Neuron (in vitro differentiated cells): ENCODE measurements at regions not wholly inside any gene's neighbourhood (a gene's known extent, or its start where the extent isn't known, plus 50 kb on each side); places are given as distances from the start of the nearest gene placed in this dataset.

Experiments used
- H2AFZ ChIP-seq: one replicate; pipeline ENCODE4 v1.6.1; 2013; ENCODE audit warnings: low read depth, mild to moderate bottlenecking, inconsistent platforms, low read length, moderate library complexity
- H3K27me3 ChIP-seq: one replicate; pipeline ENCODE4 v1.6.1; 2013; ENCODE audit warnings: low read length; ENCODE audit not compliant: insufficient read depth
- H3K36me3 ChIP-seq: one replicate; pipeline ENCODE4 v1.6.1; 2013; ENCODE audit warnings: low read length; ENCODE audit not compliant: insufficient read depth
- H3K4me1 ChIP-seq: one replicate; pipeline ENCODE4 v1.6.1; 2013; ENCODE audit warnings: low read length; ENCODE audit not compliant: insufficient read depth
- H3K4me3 ChIP-seq: 2 replicates; pipeline ENCODE4 v1.5.1; 2013; ENCODE audit warnings: mild to moderate bottlenecking, low read length, moderate library complexity
- H3K9me3 ChIP-seq: one replicate; pipeline ENCODE4 v1.6.1; 2013; ENCODE audit warnings: low read length

- H3K9me3 ChIP-seq, result no peaks in the 10 kb centered on the region
- no peak overlapping the region for H2AFZ ChIP-seq
- no peaks in the 10 kb centered on the region for H3K27me3 ChIP-seq
- no peaks in the 10 kb centered on the region for H3K36me3 ChIP-seq
- H3K4me3 ChIP-seq, result no peak overlapping the region
- no peaks in the 10 kb centered on the region for H3K4me1 ChIP-seq
Observed at GRCh38 chr11:39712581-39712980, 1746.9 kb downstream of the LRRC4C start.

- Histone ChIP-seq H3K4me1 (no peaks in the 10 kb centered on the region), H2AFZ (no peak overlapping the region), H3K4me3 (no peak overlapping the region), H3K36me3 (no peaks in the 10 kb centered on the region), H3K27me3 (no peaks in the 10 kb centered on the region), H3K9me3 (no peaks in the 10 kb centered on the region)
Observed at GRCh38 chr11:39690856-39691255, 1768.6 kb downstream of the LRRC4C start.

- no peaks in the 10 kb centered on the region for H3K27me3 ChIP-seq
- H3K9me3 ChIP-seq, result peaks cover 3% of the 10 kb centered on the region
- no peaks in the 10 kb centered on the region for H3K36me3 ChIP-seq
- no peak overlapping the region for H3K4me3 ChIP-seq
- H2AFZ ChIP-seq, result no peak overlapping the region
- H3K4me1 ChIP-seq, result peaks cover 3% of the 10 kb centered on the region
Observed at GRCh38 chr11:39683951-39684554, 1775.4 kb downstream of the LRRC4C start.

GRCh38 chr11:39683288-39683950, 1776.0 kb downstream of the LRRC4C start:
- Histone ChIP-seq H2AFZ (no peak overlapping the region), H3K27me3 (no peaks in the 10 kb centered on the region), H3K4me3 (no peak overlapping the region), H3K9me3 (peaks cover 3% of the 10 kb centered on the region), H3K36me3 (no peaks in the 10 kb centered on the region), H3K4me1 (peaks cover 3% of the 10 kb centered on the region)

GRCh38 chr11:39681428-39681827, 1778.0 kb downstream of the LRRC4C start:
- Histone ChIP-seq H3K9me3 (peaks cover 3% of the 10 kb centered on the region), H3K4me3 (no peak overlapping the region), H2AFZ (no peak overlapping the region), H3K36me3 (no peaks in the 10 kb centered on the region), H3K27me3 (no peaks in the 10 kb centered on the region), H3K4me1 (peaks cover 3% of the 10 kb centered on the region)

GRCh38 chr11:39678996-39679395, 1780.5 kb downstream of the LRRC4C start:
- no peaks in the 10 kb centered on the region for H3K27me3 ChIP-seq
- no peak overlapping the region for H3K4me3 ChIP-seq
- peaks cover 6% of the 10 kb centered on the region for H3K4me1 ChIP-seq
- peaks cover 3% of the 10 kb centered on the region for H3K9me3 ChIP-seq
- H3K36me3 ChIP-seq, result no peaks in the 10 kb centered on the region
- H2AFZ ChIP-seq, result no peak overlapping the region

GRCh38 chr11:39675171-39675570, 1784.3 kb downstream of the LRRC4C start:
- H3K36me3 ChIP-seq, result no peaks in the 10 kb centered on the region
- H3K9me3 ChIP-seq, result peaks cover 3% of the 10 kb centered on the region
- H2AFZ ChIP-seq, result no peak overlapping the region

GRCh38 chr11:39674761-39675160, 1784.7 kb downstream of the LRRC4C start:
- H3K4me1 ChIP-seq, result peaks cover 3% of the 10 kb centered on the region
- H3K4me3 ChIP-seq, result no peak overlapping the region
- H3K9me3 ChIP-seq, result peaks cover 1% of the 10 kb centered on the region
- H2AFZ ChIP-seq, result no peak overlapping the region
- H3K27me3 ChIP-seq, result no peaks in the 10 kb centered on the region
- no peaks in the 10 kb centered on the region for H3K36me3 ChIP-seq

More at GRCh38 chr11:39675171-39675570, 1784.3 kb downstream of the LRRC4C start:
- H3K4me3 ChIP-seq, result no peak overlapping the region
- H3K27me3 ChIP-seq, result no peaks in the 10 kb centered on the region
- peaks cover 3% of the 10 kb centered on the region for H3K4me1 ChIP-seq

GRCh38 chr11:39674024-39674423, 1785.4 kb downstream of the LRRC4C start:
- Histone ChIP-seq H3K9me3 (no peaks in the 10 kb centered on the region), H3K4me3 (no peak overlapping the region)

GRCh38 chr11:39668640-39669039, 1790.8 kb downstream of the LRRC4C start:
- no peak overlapping the region for H2AFZ ChIP-seq
- H3K4me1 ChIP-seq, result peaks cover 6% of the 10 kb centered on the region
- no peaks in the 10 kb centered on the region for H3K27me3 ChIP-seq
- H3K4me3 ChIP-seq, result no peak overlapping the region
- no peaks in the 10 kb centered on the region for H3K36me3 ChIP-seq
- H3K9me3 ChIP-seq, result peaks cover 3% of the 10 kb centered on the region

More at GRCh38 chr11:39674024-39674423, 1785.4 kb downstream of the LRRC4C start:
- Histone ChIP-seq H3K27me3 (no peaks in the 10 kb centered on the region), H2AFZ (no peak overlapping the region), H3K36me3 (no peaks in the 10 kb centered on the region), H3K4me1 (peaks cover 3% of the 10 kb centered on the region)

GRCh38 chr11:39664023-39664422, 1795.4 kb downstream of the LRRC4C start:
- no peaks in the 10 kb centered on the region for H3K36me3 ChIP-seq
- no peak overlapping the region for H3K4me3 ChIP-seq
- H2AFZ ChIP-seq, result no peak overlapping the region
- peaks cover 3% of the 10 kb centered on the region for H3K9me3 ChIP-seq
- no peaks in the 10 kb centered on the region for H3K27me3 ChIP-seq
- peaks cover 21% of the 10 kb centered on the region for H3K4me1 ChIP-seq

GRCh38 chr11:39661890-39662289, 1797.6 kb downstream of the LRRC4C start:
- Histone ChIP-seq H3K4me3 (no peak overlapping the region), H3K27me3 (no peaks in the 10 kb centered on the region), H3K9me3 (peaks cover 3% of the 10 kb centered on the region), H3K36me3 (no peaks in the 10 kb centered on the region), H2AFZ (no peak overlapping the region), H3K4me1 (peaks cover 21% of the 10 kb centered on the region)

- no peaks in the 10 kb centered on the region for H3K27me3 ChIP-seq
- H3K4me3 ChIP-seq, result no peak overlapping the region
- no peaks in the 10 kb centered on the region for H3K9me3 ChIP-seq
- no peak overlapping the region for H2AFZ ChIP-seq
- H3K36me3 ChIP-seq, result no peaks in the 10 kb centered on the region
- no peaks in the 10 kb centered on the region for H3K4me1 ChIP-seq
Observed at GRCh38 chr11:39651857-39652461, 1807.5 kb downstream of the LRRC4C start.
